SK-N-SH treated with all-trans-retinoic acid at 6 μM for 48 hours (cell line): ENCODE measurements at regions not wholly inside any gene's neighbourhood (a gene's known extent, or its start where the extent isn't known, plus 50 kb on each side); places are given as distances from the start of the nearest gene placed in this dataset.
"Not testable (repeated sequence)": the region's sequence is repeated elsewhere in the genome, so short reads cannot be mapped to it uniquely, and the experiment has no call there.

Source experiments
- CSDC2 ChIP-seq: fragments of 250-450 bp; sonication (Bioruptor Pico); IDR thresholded peaks from 2 replicates; pipeline ENCODE4 v1.5.0; 2020; ENCODE audit warnings: mild to moderate bottlenecking, moderate library complexity
- OSR1 ChIP-seq: fragments of 250-450 bp; sonication (Bioruptor Pico); IDR thresholded peaks from 2 replicates; pipeline ENCODE4 v1.8.0; 2022; ENCODE audit warnings: moderate library complexity, mild to moderate bottlenecking, inconsistent platforms
- RARB ChIP-seq: fragments of 250-450 bp; sonication (Bioruptor Pico); IDR thresholded peaks from 2 replicates; pipeline ENCODE4 v1.8.0; 2021; ENCODE audit warnings: mild to moderate bottlenecking, moderate library complexity
- TOX ChIP-seq: fragments of 250-450 bp; sonication (Bioruptor Pico); IDR thresholded peaks from 2 replicates; pipeline ENCODE4 v1.8.0; 2021; ENCODE audit warnings: mild to moderate bottlenecking, moderate library complexity, borderline replicate concordance
- ZC3H10 ChIP-seq: fragments of 250-450 bp; sonication (Bioruptor Pico); IDR thresholded peaks from 2 replicates; pipeline ENCODE4 v1.5.1; 2021; ENCODE audit warnings: mild to moderate bottlenecking, moderate library complexity
- ZFP3 ChIP-seq: fragments of 250-450 bp; sonication (Bioruptor Pico); IDR thresholded peaks from 2 replicates; pipeline ENCODE4 v1.5.0; 2020; ENCODE audit warnings: mild to moderate bottlenecking, moderate library complexity
- ZFP30 ChIP-seq: fragments of 450-650 bp; formaldehyde crosslinking; IDR thresholded peaks from 2 replicates; pipeline ENCODE4 v1.5.0; 2022; ENCODE audit warnings: mild to moderate bottlenecking, moderate library complexity
- ZNF565 ChIP-seq: fragments of 450-650 bp; formaldehyde crosslinking; conservative IDR thresholded peaks from 2 replicates; pipeline ENCODE4 v1.5.0; 2020; ENCODE audit warnings: low read depth, mild to moderate bottlenecking, moderate library complexity
- ZNF70 ChIP-seq: fragments of 450-650 bp; formaldehyde crosslinking; IDR thresholded peaks from 2 replicates; pipeline ENCODE4 v1.5.0; 2020; ENCODE audit warnings: mild to moderate bottlenecking, moderate library complexity
- TF ChIP-seq, protein P1 (sequence below): fragments of 250-450 bp; sonication (Bioruptor Pico); IDR thresholded peaks from 2 replicates; pipeline ENCODE4 v1.8.0; 2020; ENCODE audit warnings: mild to moderate bottlenecking, moderate library complexity, borderline replicate concordance
- TF ChIP-seq, protein P2 (sequence below): fragments of 250-450 bp; sonication (Bioruptor Pico); IDR thresholded peaks from 2 replicates; pipeline ENCODE4 v1.5.1; 2021; ENCODE audit warnings: mild to moderate bottlenecking, moderate library complexity
- TF ChIP-seq, protein P3 (sequence below): fragments of 250-450 bp; sonication (Bioruptor Pico); IDR thresholded peaks from 2 replicates; pipeline ENCODE4 v1.5.1; 2020; ENCODE audit warnings: low read depth, mild to moderate bottlenecking, moderate library complexity
- TF ChIP-seq, protein P4 (sequence below): fragments of 250-450 bp; sonication (Bioruptor Pico); IDR thresholded peaks from 2 replicates; pipeline ENCODE4 v1.5.0; 2020; ENCODE audit warnings: mild to moderate bottlenecking, moderate library complexity

DNA sequence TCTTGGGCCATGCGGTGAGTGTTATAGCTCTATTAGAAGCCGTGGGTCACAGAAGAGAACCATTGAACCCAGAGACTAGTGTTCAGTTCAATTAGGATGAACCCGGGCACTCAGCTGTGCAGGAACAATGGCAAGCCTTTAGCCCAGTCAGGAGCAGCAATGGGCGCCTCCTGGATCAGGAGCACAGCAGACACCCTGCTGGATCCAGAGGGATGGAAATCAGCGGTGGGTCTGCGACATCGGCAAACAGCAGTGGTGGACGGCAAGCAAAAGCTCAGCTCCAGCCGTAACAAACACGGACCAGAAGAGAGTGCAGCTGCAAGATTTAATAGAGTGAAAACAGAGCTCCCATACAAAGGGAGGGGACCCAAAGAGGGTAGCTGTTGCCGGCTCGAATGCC lies 228.3 kb upstream of the SPOPL start:
- TF ChIP-seq, protein P1, sequence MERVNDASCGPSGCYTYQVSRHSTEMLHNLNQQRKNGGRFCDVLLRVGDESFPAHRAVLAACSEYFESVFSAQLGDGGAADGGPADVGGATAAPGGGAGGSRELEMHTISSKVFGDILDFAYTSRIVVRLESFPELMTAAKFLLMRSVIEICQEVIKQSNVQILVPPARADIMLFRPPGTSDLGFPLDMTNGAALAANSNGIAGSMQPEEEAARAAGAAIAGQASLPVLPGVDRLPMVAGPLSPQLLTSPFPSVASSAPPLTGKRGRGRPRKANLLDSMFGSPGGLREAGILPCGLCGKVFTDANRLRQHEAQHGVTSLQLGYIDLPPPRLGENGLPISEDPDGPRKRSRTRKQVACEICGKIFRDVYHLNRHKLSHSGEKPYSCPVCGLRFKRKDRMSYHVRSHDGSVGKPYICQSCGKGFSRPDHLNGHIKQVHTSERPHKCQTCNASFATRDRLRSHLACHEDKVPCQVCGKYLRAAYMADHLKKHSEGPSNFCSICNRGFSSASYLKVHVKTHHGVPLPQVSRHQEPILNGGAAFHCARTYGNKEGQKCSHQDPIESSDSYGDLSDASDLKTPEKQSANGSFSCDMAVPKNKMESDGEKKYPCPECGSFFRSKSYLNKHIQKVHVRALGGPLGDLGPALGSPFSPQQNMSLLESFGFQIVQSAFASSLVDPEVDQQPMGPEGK = not testable (repeated sequence)
- TF ChIP-seq TOX (CRISPR knock-in tag); ZNF565; RARB; CSDC2 (CRISPR knock-in tag); ZC3H10 (CRISPR knock-in tag); ZNF70 (CRISPR knock-in tag); OSR1; ZFP30 (CRISPR knock-in tag); ZFP3 (CRISPR knock-in tag): not testable (repeated sequence)
- TF ChIP-seq, protein P2, sequence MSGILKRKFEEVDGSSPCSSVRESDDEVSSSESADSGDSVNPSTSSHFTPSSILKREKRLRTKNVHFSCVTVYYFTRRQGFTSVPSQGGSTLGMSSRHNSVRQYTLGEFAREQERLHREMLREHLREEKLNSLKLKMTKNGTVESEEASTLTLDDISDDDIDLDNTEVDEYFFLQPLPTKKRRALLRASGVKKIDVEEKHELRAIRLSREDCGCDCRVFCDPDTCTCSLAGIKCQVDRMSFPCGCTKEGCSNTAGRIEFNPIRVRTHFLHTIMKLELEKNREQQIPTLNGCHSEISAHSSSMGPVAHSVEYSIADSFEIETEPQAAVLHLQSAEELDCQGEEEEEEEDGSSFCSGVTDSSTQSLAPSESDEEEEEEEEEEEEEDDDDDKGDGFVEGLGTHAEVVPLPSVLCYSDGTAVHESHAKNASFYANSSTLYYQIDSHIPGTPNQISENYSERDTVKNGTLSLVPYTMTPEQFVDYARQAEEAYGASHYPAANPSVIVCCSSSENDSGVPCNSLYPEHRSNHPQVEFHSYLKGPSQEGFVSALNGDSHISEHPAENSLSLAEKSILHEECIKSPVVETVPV (CRISPR knock-in tag) = not testable (repeated sequence)
- TF ChIP-seq, protein P3, sequence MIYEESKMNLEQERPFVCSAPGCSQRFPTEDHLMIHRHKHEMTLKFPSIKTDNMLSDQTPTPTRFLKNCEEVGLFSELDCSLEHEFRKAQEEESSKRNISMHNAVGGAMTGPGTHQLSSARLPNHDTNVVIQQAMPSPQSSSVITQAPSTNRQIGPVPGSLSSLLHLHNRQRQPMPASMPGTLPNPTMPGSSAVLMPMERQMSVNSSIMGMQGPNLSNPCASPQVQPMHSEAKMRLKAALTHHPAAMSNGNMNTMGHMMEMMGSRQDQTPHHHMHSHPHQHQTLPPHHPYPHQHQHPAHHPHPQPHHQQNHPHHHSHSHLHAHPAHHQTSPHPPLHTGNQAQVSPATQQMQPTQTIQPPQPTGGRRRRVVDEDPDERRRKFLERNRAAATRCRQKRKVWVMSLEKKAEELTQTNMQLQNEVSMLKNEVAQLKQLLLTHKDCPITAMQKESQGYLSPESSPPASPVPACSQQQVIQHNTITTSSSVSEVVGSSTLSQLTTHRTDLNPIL = not testable (repeated sequence)
- TF ChIP-seq, protein P4, sequence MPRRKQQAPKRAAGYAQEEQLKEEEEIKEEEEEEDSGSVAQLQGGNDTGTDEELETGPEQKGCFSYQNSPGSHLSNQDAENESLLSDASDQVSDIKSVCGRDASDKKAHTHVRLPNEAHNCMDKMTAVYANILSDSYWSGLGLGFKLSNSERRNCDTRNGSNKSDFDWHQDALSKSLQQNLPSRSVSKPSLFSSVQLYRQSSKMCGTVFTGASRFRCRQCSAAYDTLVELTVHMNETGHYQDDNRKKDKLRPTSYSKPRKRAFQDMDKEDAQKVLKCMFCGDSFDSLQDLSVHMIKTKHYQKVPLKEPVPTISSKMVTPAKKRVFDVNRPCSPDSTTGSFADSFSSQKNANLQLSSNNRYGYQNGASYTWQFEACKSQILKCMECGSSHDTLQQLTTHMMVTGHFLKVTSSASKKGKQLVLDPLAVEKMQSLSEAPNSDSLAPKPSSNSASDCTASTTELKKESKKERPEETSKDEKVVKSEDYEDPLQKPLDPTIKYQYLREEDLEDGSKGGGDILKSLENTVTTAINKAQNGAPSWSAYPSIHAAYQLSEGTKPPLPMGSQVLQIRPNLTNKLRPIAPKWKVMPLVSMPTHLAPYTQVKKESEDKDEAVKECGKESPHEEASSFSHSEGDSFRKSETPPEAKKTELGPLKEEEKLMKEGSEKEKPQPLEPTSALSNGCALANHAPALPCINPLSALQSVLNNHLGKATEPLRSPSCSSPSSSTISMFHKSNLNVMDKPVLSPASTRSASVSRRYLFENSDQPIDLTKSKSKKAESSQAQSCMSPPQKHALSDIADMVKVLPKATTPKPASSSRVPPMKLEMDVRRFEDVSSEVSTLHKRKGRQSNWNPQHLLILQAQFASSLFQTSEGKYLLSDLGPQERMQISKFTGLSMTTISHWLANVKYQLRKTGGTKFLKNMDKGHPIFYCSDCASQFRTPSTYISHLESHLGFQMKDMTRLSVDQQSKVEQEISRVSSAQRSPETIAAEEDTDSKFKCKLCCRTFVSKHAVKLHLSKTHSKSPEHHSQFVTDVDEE (CRISPR knock-in tag) = not testable (repeated sequence)
